Esophagus muscularis mucosa (tissue), 4 donors: ENCODE measurements at regions not wholly inside any gene's neighbourhood (a gene's known extent, or its start where the extent isn't known, plus 50 kb on each side); places are given as distances from the start of the nearest gene placed in this dataset.
A peak's percentile ranks its signal among the peaks of the same experiment; 100 is the strongest.

ENCODE experiments used
- EP300 ChIP-seq: sonication (generic); formaldehyde crosslinking; IDR thresholded peaks from one replicate; pipeline ENCODE4 v1.6.1; 2017; ENCODE audit warnings: antibody characterized with exemption
- POLR2A ChIP-seq: fragments of 450-650 bp; IDR thresholded peaks from one replicate; pipeline ENCODE4 v1.6.1; 2017; ENCODE audit warnings: antibody characterized with exemption, moderate library complexity, mild to moderate bottlenecking, low read depth
- POLR2AphosphoS5 ChIP-seq, 2 donors: sonication (generic); formaldehyde crosslinking; IDR thresholded peaks; one replicate each; pipeline ENCODE4 v1.6.1; 2017; ENCODE audit warnings: antibody characterized with exemption in 2 of 2
- TF ChIP-seq, protein P1 (sequence below), 3 experiments: fragments of 200-600 bp in 2 of 3; fragments of 450-650 bp in 1 of 3; sonication (generic) in 2 of 3; IDR thresholded peaks; one replicate each; pipeline ENCODE4 v1.5.1; 2017 to 2019; ENCODE audit warnings: antibody characterized with exemption in 3 of 3, mild to moderate bottlenecking in 2 of 3, moderate library complexity in 1 of 3

- TF ChIP-seq, protein P1, sequence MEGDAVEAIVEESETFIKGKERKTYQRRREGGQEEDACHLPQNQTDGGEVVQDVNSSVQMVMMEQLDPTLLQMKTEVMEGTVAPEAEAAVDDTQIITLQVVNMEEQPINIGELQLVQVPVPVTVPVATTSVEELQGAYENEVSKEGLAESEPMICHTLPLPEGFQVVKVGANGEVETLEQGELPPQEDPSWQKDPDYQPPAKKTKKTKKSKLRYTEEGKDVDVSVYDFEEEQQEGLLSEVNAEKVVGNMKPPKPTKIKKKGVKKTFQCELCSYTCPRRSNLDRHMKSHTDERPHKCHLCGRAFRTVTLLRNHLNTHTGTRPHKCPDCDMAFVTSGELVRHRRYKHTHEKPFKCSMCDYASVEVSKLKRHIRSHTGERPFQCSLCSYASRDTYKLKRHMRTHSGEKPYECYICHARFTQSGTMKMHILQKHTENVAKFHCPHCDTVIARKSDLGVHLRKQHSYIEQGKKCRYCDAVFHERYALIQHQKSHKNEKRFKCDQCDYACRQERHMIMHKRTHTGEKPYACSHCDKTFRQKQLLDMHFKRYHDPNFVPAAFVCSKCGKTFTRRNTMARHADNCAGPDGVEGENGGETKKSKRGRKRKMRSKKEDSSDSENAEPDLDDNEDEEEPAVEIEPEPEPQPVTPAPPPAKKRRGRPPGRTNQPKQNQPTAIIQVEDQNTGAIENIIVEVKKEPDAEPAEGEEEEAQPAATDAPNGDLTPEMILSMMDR (IDR thresholded peaks at IDR 0.05), result peak; percentile 21 to 55 (median 35)
- TF ChIP-seq POLR2AphosphoS5 (IDR thresholded peaks at IDR 0.05) (no peak), POLR2A (no peak), EP300 (no peak)
Observed at GRCh38 chr10:23656735-23657134, 217.9 kb downstream of the OTUD1 start.
